Embryonic facial prominence (tissue), 1 donor: ENCODE measurements at regions not wholly inside any gene's neighbourhood (a gene's known extent, or its start where the extent isn't known, plus 50 kb on each side); places are given as distances from the start of the nearest gene placed in this dataset.
"Not testable (repeated sequence)": the region's sequence is repeated elsewhere in the genome, so short reads cannot be mapped to it uniquely, and the experiment has no call there.

Experiments
- DNase-seq: peaks from one replicate; pipeline ENCODE4 v3.0.0-alpha.2; 2016; ENCODE audit errors: extremely low spot score

GRCh38 chr5:174987443-174988012, 263.1 kb downstream of the MSX2 start:
- DNase-seq, result no peak

- no peak for DNase-seq
These were observed 260.5 kb downstream of the MSX2 start for GRCh38 chr5:174984863-174985262.

- no peak for DNase-seq
These were observed 258.1 kb downstream of the MSX2 start for GRCh38 chr5:174982485-174982884.

GRCh38 chr5:174981416-174981815, 257.0 kb downstream of the MSX2 start:
- no peak for DNase-seq

GRCh38 chr5:174980952-174981351, 256.6 kb downstream of the MSX2 start:
- no peak for DNase-seq

GRCh38 chr5:174972291-174972690, 247.9 kb downstream of the MSX2 start:
- DNase-seq, result no peak

- no peak for DNase-seq
These were observed 246.8 kb downstream of the MSX2 start for GRCh38 chr5:174971210-174971609.

GRCh38 chr5:174970502-174970901, 246.1 kb downstream of the MSX2 start:
- DNase-seq, result no peak

GRCh38 chr5:174953871-174954270, 229.5 kb downstream of the MSX2 start:
- DNase-seq, result no peak

- DNase-seq, result peak; percentile 45
These were observed 226.9 kb downstream of the MSX2 start for GRCh38 chr5:174951151-174951780.

GRCh38 chr5:174947548-174947947, 223.2 kb downstream of the MSX2 start:
- DNase-seq, result no peak

GRCh38 chr5:174945853-174946252, 221.5 kb downstream of the MSX2 start:
- no peak for DNase-seq

GRCh38 chr5:174943785-174944184, 219.4 kb downstream of the MSX2 start:
- DNase-seq, result no peak

GRCh38 chr5:174943002-174943401, 218.6 kb downstream of the MSX2 start:
- not testable (repeated sequence) for DNase-seq

GRCh38 chr5:174937201-174938123, 213.1 kb downstream of the MSX2 start:
- DNase-seq, result no peak

- DNase-seq, result peak; percentile 46
These were observed 211.6 kb downstream of the MSX2 start for GRCh38 chr5:174935854-174936474.

- not testable (repeated sequence) for DNase-seq
These were observed 206.7 kb downstream of the MSX2 start for GRCh38 chr5:174931033-174931432.

GRCh38 chr5:174925586-174925985, 201.2 kb downstream of the MSX2 start:
- DNase-seq, result no peak

GRCh38 chr5:174922955-174923354, 198.6 kb downstream of the MSX2 start:
- DNase-seq, result no peak

- no peak for DNase-seq
These were observed 196.6 kb downstream of the MSX2 start for GRCh38 chr5:174920906-174921550.

GRCh38 chr5:174919351-174919750, 195.0 kb downstream of the MSX2 start:
- DNase-seq, result no peak

- DNase-seq, result no peak
These were observed 194.3 kb downstream of the MSX2 start for GRCh38 chr5:174918655-174919054.
